OCI-LY7 (cell line): ENCODE measurements at regions not wholly inside any gene's neighbourhood (a gene's known extent, or its start where the extent isn't known, plus 50 kb on each side); places are given as distances from the start of the nearest gene placed in this dataset.

Source experiments
- BruUV-seq: library from RNA; stranded (reverse); fragments of 400-500 nt; replicated peaks from 2 replicates; lab custom pipeline; 2021; lab: Mats Ljungman, UMichigan
- CTCF ChIA-PET: fragments of 300-600 bp; sonication (Branson Sonifier 250); formaldehyde crosslinking; loops from one replicate; lab custom pipeline; 2022; ENCODE audit warnings: antibody characterized with exemption; ENCODE audit not compliant: unreplicated experiment; lab: Charles Lee
- POLR2A ChIA-PET: fragments of 300-600 bp; sonication (Branson Sonifier 250); formaldehyde crosslinking; loops from one replicate; lab custom pipeline; 2022; ENCODE audit warnings: antibody characterized with exemption; lab: Charles Lee
- DNase-seq: peaks from one replicate; pipeline ENCODE4 v3.0.0-alpha.2; 2015; ENCODE audit warnings: low spot score
- H2AFZ ChIP-seq: fragments of 200-600 bp; sonication (generic), shearing (Covaris generic); 2 replicates; pipeline ENCODE4 v1.6.1; 2014; ENCODE audit warnings: mild to moderate bottlenecking, antibody characterized with exemption, low read length, moderate library complexity
- H3K27ac ChIP-seq: fragments of 200-600 bp; sonication (generic); 2 replicates; pipeline ENCODE4 v1.5.1; 2014; ENCODE audit warnings: mixed run types, low read depth, mild to moderate bottlenecking, moderate library complexity, low read length, inconsistent platforms; ENCODE audit not compliant: poor library complexity, severe bottlenecking
- H3K36me3 ChIP-seq: fragments of 200-600 bp; sonication (generic); 2 replicates; pipeline ENCODE4 v1.6.1; 2014; ENCODE audit warnings: mild to moderate bottlenecking, antibody characterized with exemption, low read length, moderate library complexity, mixed read lengths; ENCODE audit not compliant: insufficient read depth
- H3K4me1 ChIP-seq: fragments of 200-600 bp; sonication (generic); 2 replicates; pipeline ENCODE4 v1.5.1; 2014; ENCODE audit warnings: mild to moderate bottlenecking, low read length; ENCODE audit not compliant: insufficient read depth, poor library complexity, severe bottlenecking
- H3K4me2 ChIP-seq: fragments of 200-600 bp; sonication (generic); 2 replicates; pipeline ENCODE4 v1.6.1; 2014; ENCODE audit warnings: mild to moderate bottlenecking, low read length
- H3K4me3 ChIP-seq: fragments of 200-600 bp; sonication (generic); 2 replicates; pipeline ENCODE4 v1.5.1; 2014; ENCODE audit warnings: mild to moderate bottlenecking, low read depth, low read length; ENCODE audit not compliant: poor library complexity, severe bottlenecking
- H3K79me2 ChIP-seq: fragments of 200-600 bp; sonication (generic); 2 replicates; pipeline ENCODE4 v1.6.1; 2016; ENCODE audit warnings: low read depth, mild to moderate bottlenecking, low read length, moderate library complexity, mixed read lengths; ENCODE audit not compliant: insufficient read depth
- H3K9me2 ChIP-seq: fragments of 200-600 bp; sonication (generic); 2 replicates; pipeline ENCODE4 v1.6.1; 2016; ENCODE audit warnings: mild to moderate bottlenecking, low read length, mixed read lengths; ENCODE audit not compliant: insufficient read depth
- H3K9me3 ChIP-seq: fragments of 200-600 bp; sonication (generic); 2 replicates; pipeline ENCODE4 v1.6.1; 2014; ENCODE audit warnings: mild to moderate bottlenecking, mixed run types, low read length, mixed read lengths
- H4K20me1 ChIP-seq: fragments of 200-600 bp; sonication (generic); 2 replicates; pipeline ENCODE4 v1.6.1; 2014; ENCODE audit warnings: mild to moderate bottlenecking, antibody characterized with exemption, low read length, moderate library complexity, mixed read lengths; ENCODE audit not compliant: insufficient read depth
- CTCF ChIP-seq: fragments of 200-600 bp; sonication (generic); conservative IDR thresholded peaks from 2 replicates; pipeline ENCODE4 v1.5.1; 2014; ENCODE audit warnings: mild to moderate bottlenecking, antibody characterized with exemption, low read length, moderate library complexity, mixed read lengths
- EZH2phosphoT487 ChIP-seq: fragments of 200-600 bp; sonication (generic); IDR thresholded peaks from 2 replicates; pipeline ENCODE4 v1.6.1; 2018; ENCODE audit warnings: low read depth, borderline replicate concordance, mild to moderate bottlenecking, mixed run types, antibody characterized with exemption, low read length, moderate library complexity, mixed read lengths
- intact Hi-C: fragments of 100-400 bp; cut with micrococcal nuclease; formaldehyde crosslinking; loops from one replicate; pipeline ENCODE4 v1.10.0; 2022; ENCODE audit not compliant: unreplicated experiment

- no peaks in the 10 kb centered on the region for H3K9me3 ChIP-seq
- H3K79me2 ChIP-seq, result no peaks in the 10 kb centered on the region
- H3K36me3 ChIP-seq, result no peaks in the 10 kb centered on the region
- no peak for DNase-seq
- BruUV-seq, result no TSS peak
- no peaks in the 10 kb centered on the region for H3K4me1 ChIP-seq
- H3K4me2 ChIP-seq, result no peak overlapping the region
- H3K27ac ChIP-seq, result no peak overlapping the region
- no peak overlapping the region for H2AFZ ChIP-seq
- H4K20me1 ChIP-seq, result no peaks in the 10 kb centered on the region
- CTCF ChIA-PET, result no interaction called here
- no peaks in the 10 kb centered on the region for H3K9me2 ChIP-seq
- H3K4me3 ChIP-seq, result no peak overlapping the region
- POLR2A ChIA-PET, result no interaction called here
- intact Hi-C loops, result no loop called here
- TF ChIP-seq CTCF (no peak), EZH2phosphoT487 (no peak)
Measured at GRCh38 chr1:114320586-114320985, 166.9 kb upstream of the SYT6 start.

- no TSS peak for BruUV-seq
- no peak for TF ChIP-seq EZH2phosphoT487
- Histone ChIP-seq H4K20me1 (no peaks in the 10 kb centered on the region), H3K27ac (no peak overlapping the region), H3K4me2 (no peak overlapping the region), H3K4me3 (no peak overlapping the region), H2AFZ (no peak overlapping the region), H3K79me2 (no peaks in the 10 kb centered on the region), H3K4me1 (no peaks in the 10 kb centered on the region), H3K9me3 (no peaks in the 10 kb centered on the region), H3K9me2 (no peaks in the 10 kb centered on the region), H3K36me3 (no peaks in the 10 kb centered on the region)
- intact Hi-C loops, result no loop called here
- DNase-seq, result no peak
- CTCF ChIA-PET, result no interaction called here
- POLR2A ChIA-PET, result interaction anchor here (0.7 to 0.9 kb wide), 4 partner anchors 68 to 1075 kb away, joined by 3 to 5 read pairs (median 4); no protein-coding TSS in a partner anchor
Measured at GRCh38 chr1:114319418-114319817, 165.7 kb upstream of the SYT6 start.

DNA sequence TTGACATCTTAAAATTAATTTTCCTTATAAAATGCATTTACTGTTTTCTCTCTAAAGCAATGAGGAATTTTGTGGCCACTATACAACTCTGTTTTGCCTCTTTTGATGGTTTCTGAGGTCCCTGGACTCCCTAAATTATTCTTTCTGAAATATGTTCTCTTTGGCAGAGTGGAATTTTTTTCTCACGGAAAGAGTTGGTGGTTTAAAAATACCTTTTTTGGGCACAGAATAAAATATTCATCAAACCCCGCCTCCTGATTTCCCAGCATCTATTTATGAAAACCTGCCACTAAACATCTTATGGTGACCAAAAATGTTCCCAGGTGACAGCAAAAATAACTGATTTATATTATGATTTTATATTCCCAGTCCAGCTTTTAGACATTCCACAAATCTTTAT lies 165.3 kb upstream of the SYT6 start:
- no peak for DNase-seq
- Histone ChIP-seq H3K27ac (no peak overlapping the region), H4K20me1 (no peaks in the 10 kb centered on the region), H3K79me2 (no peaks in the 10 kb centered on the region), H3K4me1 (no peaks in the 10 kb centered on the region), H3K36me3 (no peaks in the 10 kb centered on the region), H3K9me3 (no peaks in the 10 kb centered on the region), H3K4me3 (no peak overlapping the region), H2AFZ (no peak overlapping the region), H3K9me2 (no peaks in the 10 kb centered on the region), H3K4me2 (no peak overlapping the region)
- intact Hi-C loops, result no loop called here
- CTCF ChIA-PET, result no interaction called here
- POLR2A ChIA-PET, result interaction anchor here (0.6 to 1.6 kb wide), 7 partner anchors 51 to 1075 kb away, joined by 3 to 5 read pairs (median 3); no protein-coding TSS in a partner anchor
- no TSS peak for BruUV-seq
- TF ChIP-seq EZH2phosphoT487 (no peak), CTCF (no peak)
